Liver (tissue), 8 donors: ENCODE measurements at regions not wholly inside any gene's neighbourhood (a gene's known extent, or its start where the extent isn't known, plus 50 kb on each side); places are given as distances from the start of the nearest gene placed in this dataset.

Experiments
- DNase-seq: peaks from one replicate; pipeline ENCODE4 v3.0.0-alpha.2; 2017; ENCODE audit warnings: low spot score
- H3K27ac ChIP-seq, 2 donors: one replicate each; pipeline ENCODE4 v1.7.0; 2013; ENCODE audit warnings: inconsistent platforms in 2 of 2, low read length in 2 of 2, control low read depth in 1 of 2, low read depth in 1 of 2, mild to moderate bottlenecking in 1 of 2
- H3K27me3 ChIP-seq, 4 donors: one replicate each; pipeline versions ENCODE4 v1.6.1 to v1.7.0; 2013; ENCODE audit warnings: low read length in 3 of 4, inconsistent platforms in 1 of 4, mild to moderate bottlenecking in 1 of 4, moderate library complexity in 1 of 4; ENCODE audit not compliant: control insufficient read depth in 4 of 4, insufficient read depth in 4 of 4
- H3K36me3 ChIP-seq, 4 donors: one replicate each; pipeline versions ENCODE4 v1.6.1 to v1.7.0; 2013; ENCODE audit warnings: low read length in 3 of 4, mild to moderate bottlenecking in 3 of 4, low read depth in 1 of 4, moderate library complexity in 1 of 4; ENCODE audit not compliant: control insufficient read depth in 4 of 4, insufficient read depth in 3 of 4
- H3K4me1 ChIP-seq, 4 donors: one replicate each; pipeline versions ENCODE4 v1.6.1 to v1.7.0; 2013; ENCODE audit warnings: low read length in 3 of 4, mild to moderate bottlenecking in 3 of 4, moderate library complexity in 1 of 4; ENCODE audit not compliant: control insufficient read depth in 4 of 4, insufficient read depth in 4 of 4
- H3K4me3 ChIP-seq, 3 donors: one replicate each; pipeline versions ENCODE4 v1.6.1 to v1.7.0; 2013; ENCODE audit warnings: low read length in 3 of 3, control low read depth in 1 of 3, low read depth in 1 of 3, mild to moderate bottlenecking in 1 of 3
- H3K9ac ChIP-seq, 2 donors: one replicate each; pipeline ENCODE4 v1.7.0; 2013; ENCODE audit warnings: low read length in 2 of 2, mild to moderate bottlenecking in 2 of 2, moderate library complexity in 2 of 2, control low read depth in 1 of 2, low read depth in 1 of 2
- H3K9me3 ChIP-seq, 4 donors: one replicate each; pipeline versions ENCODE4 v1.6.1 to v1.7.0; 2013; ENCODE audit warnings: low read length in 3 of 4; ENCODE audit not compliant: control insufficient read depth in 4 of 4
- ATF3 ChIP-seq: IDR thresholded peaks from 2 replicates; pipeline ENCODE4 v1.6.1; 2016; ENCODE audit warnings: antibody characterized with exemption
- FOXA1 ChIP-seq: IDR thresholded peaks from 2 replicates; pipeline ENCODE4 v1.6.1; 2016; ENCODE audit warnings: antibody characterized with exemption
- FOXA2 ChIP-seq: IDR thresholded peaks from 2 replicates; pipeline ENCODE4 v1.6.1; 2016; ENCODE audit warnings: antibody characterized with exemption
- GABPA ChIP-seq, 2 donors: IDR thresholded peaks in 1 of 2; conservative IDR thresholded peaks in 1 of 2; 2 replicates each; pipeline ENCODE4 v1.6.1; 2016; ENCODE audit warnings: antibody characterized with exemption in 2 of 2, mild to moderate bottlenecking in 1 of 2, moderate library complexity in 1 of 2
- HNF4A ChIP-seq, 2 donors: conservative IDR thresholded peaks; 2 replicates each; pipeline ENCODE4 v1.6.1; 2016; ENCODE audit warnings: antibody characterized with exemption in 2 of 2, mild to moderate bottlenecking in 2 of 2
- HNF4G ChIP-seq: IDR thresholded peaks from 2 replicates; pipeline ENCODE4 v1.6.1; 2016; ENCODE audit warnings: antibody characterized with exemption
- NR2F2 ChIP-seq: IDR thresholded peaks from 2 replicates; pipeline ENCODE4 v1.6.1; 2016; ENCODE audit warnings: antibody characterized with exemption
- RAD21 ChIP-seq, 2 donors: IDR thresholded peaks; 2 replicates each; pipeline ENCODE4 v1.6.1; 2016; ENCODE audit warnings: antibody characterized with exemption in 2 of 2, mild to moderate bottlenecking in 2 of 2
- RXRA ChIP-seq, 2 donors: IDR thresholded peaks; 2 replicates each; pipeline ENCODE4 v1.6.1; 2017 to 2018; ENCODE audit warnings: antibody characterized with exemption in 2 of 2, mild to moderate bottlenecking in 1 of 2
- SP1 ChIP-seq: IDR thresholded peaks from 2 replicates; pipeline ENCODE4 v1.6.1; 2018; ENCODE audit warnings: antibody characterized with exemption, mild to moderate bottlenecking
- TAF1 ChIP-seq: conservative IDR thresholded peaks from 2 replicates; pipeline ENCODE4 v1.6.1; 2016; ENCODE audit warnings: antibody characterized with exemption, mild to moderate bottlenecking
- ZBTB33 ChIP-seq: IDR thresholded peaks from 2 replicates; pipeline ENCODE4 v1.6.1; 2016; ENCODE audit warnings: antibody characterized with exemption
- WGBS: extraction: QIAGEN DNeasy Blood & Tissue Kit; methylation state at CpG from one replicate; pipeline ENCODE4 v1.1.7; 2013; 5-methylcytosine and 5-hydroxymethylcytosine counted together
- TF ChIP-seq, protein P1 (sequence below): fragments of 150-350 bp; IDR thresholded peaks from 2 replicates; pipeline ENCODE4 v1.5.1; 2017; ENCODE audit warnings: improper control_type of control experiment, low read depth, low read length; ENCODE audit not compliant: missing input control
- TF ChIP-seq, protein P2 (sequence below): IDR thresholded peaks from 2 replicates; pipeline ENCODE4 v1.6.1; 2016; ENCODE audit warnings: antibody characterized with exemption
- TF ChIP-seq, protein P3 (sequence below): IDR thresholded peaks from 2 replicates; pipeline ENCODE4 v1.6.1; 2016; ENCODE audit warnings: antibody characterized with exemption, mild to moderate bottlenecking
- donor health status: healthy.
- donor health status: healthy.
- donor health status: healthy.
- donor health status: healthy.
- donor health status: healthy.

GRCh38 chr5:4942831-4943178 lies 197.3 kb upstream of the ADAMTS16 start:
- H3K9ac ChIP-seq: no peak overlapping the region
- no peak overlapping the region for H3K27ac ChIP-seq
- DNase-seq: no peak
- no peaks in the 10 kb centered on the region for H3K27me3 ChIP-seq
- H3K4me1 ChIP-seq: no peaks in the 10 kb centered on the region
- H3K36me3 ChIP-seq: no peaks in the 10 kb centered on the region
- TF ChIP-seq RXRA (IDR thresholded peaks at IDR 0.05) (no peak), ATF3 (no peak), GABPA (IDR thresholded peaks at IDR 0.05 in 1 of 2, conservative IDR thresholded peaks at IDR 0.05 in 1 of 2) (no peak)
- H3K9me3 ChIP-seq: no peaks in the 10 kb centered on the region
- no peak overlapping the region for H3K4me3 ChIP-seq
- WGBS: 82% methylated on average over 9 of the region's 9 CpGs

DNA sequence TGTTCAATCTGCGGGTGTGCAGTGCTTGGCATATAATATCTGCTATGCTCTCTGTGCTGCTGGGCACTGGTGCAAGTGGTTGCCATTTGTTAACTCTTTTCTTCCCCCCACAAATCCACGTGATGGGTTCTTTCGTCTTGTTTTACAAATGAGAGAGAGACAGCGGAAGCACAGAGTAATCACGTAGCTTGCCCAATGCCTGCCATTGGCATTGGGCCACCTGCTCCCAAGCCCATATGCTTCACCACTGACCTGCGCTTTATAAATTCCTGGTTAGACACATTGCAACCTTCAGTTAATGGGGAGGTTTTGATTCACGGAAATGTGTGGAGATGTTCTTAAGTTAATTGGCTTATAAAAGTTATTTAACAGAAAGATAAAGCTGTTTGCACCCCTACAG lies 194.8 kb upstream of the ADAMTS16 start:
- Histone ChIP-seq H3K4me1 (no peaks in the 10 kb centered on the region), H3K9ac (no peak overlapping the region), H3K4me3 (no peak overlapping the region), H3K27ac (no peak overlapping the region), H3K27me3 (no peaks in the 10 kb centered on the region), H3K36me3 (no peaks in the 10 kb centered on the region), H3K9me3 (no peaks in the 10 kb centered on the region)
- 84% methylated on average over 7 of the region's 7 CpGs for WGBS
- no peak for DNase-seq
- TF ChIP-seq GABPA (IDR thresholded peaks at IDR 0.05 in 1 of 2, conservative IDR thresholded peaks at IDR 0.05 in 1 of 2) (no peak), RAD21 (IDR thresholded peaks at IDR 0.05) (no peak), FOXA1 (no peak), ZBTB33 (no peak), ATF3 (no peak), HNF4G (no peak), HNF4A (conservative IDR thresholded peaks at IDR 0.05) (no peak)
- TF ChIP-seq, protein P1, sequence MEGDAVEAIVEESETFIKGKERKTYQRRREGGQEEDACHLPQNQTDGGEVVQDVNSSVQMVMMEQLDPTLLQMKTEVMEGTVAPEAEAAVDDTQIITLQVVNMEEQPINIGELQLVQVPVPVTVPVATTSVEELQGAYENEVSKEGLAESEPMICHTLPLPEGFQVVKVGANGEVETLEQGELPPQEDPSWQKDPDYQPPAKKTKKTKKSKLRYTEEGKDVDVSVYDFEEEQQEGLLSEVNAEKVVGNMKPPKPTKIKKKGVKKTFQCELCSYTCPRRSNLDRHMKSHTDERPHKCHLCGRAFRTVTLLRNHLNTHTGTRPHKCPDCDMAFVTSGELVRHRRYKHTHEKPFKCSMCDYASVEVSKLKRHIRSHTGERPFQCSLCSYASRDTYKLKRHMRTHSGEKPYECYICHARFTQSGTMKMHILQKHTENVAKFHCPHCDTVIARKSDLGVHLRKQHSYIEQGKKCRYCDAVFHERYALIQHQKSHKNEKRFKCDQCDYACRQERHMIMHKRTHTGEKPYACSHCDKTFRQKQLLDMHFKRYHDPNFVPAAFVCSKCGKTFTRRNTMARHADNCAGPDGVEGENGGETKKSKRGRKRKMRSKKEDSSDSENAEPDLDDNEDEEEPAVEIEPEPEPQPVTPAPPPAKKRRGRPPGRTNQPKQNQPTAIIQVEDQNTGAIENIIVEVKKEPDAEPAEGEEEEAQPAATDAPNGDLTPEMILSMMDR: no peak

GRCh38 chr5:4947106-4947505 lies 193.0 kb upstream of the ADAMTS16 start:
- Histone ChIP-seq H3K27ac (no peak overlapping the region), H3K4me1 (no peaks in the 10 kb centered on the region), H3K4me3 (no peak overlapping the region), H3K27me3 (no peaks in the 10 kb centered on the region), H3K36me3 (no peaks in the 10 kb centered on the region), H3K9ac (no peak overlapping the region), H3K9me3 (no peaks in the 10 kb centered on the region)
- 90% methylated on average over 1 of the region's 1 CpG for WGBS
- no peak for DNase-seq
- TF ChIP-seq SP1 (no peak), ATF3 (no peak), TAF1 (no peak), RXRA (IDR thresholded peaks at IDR 0.05) (no peak), NR2F2 (no peak), RAD21 (IDR thresholded peaks at IDR 0.05) (no peak), FOXA2 (no peak)
- TF ChIP-seq, protein P2, sequence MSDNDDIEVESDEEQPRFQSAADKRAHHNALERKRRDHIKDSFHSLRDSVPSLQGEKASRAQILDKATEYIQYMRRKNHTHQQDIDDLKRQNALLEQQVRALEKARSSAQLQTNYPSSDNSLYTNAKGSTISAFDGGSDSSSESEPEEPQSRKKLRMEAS: no peak
- TF ChIP-seq, protein P1: no peak
- TF ChIP-seq, protein P3, sequence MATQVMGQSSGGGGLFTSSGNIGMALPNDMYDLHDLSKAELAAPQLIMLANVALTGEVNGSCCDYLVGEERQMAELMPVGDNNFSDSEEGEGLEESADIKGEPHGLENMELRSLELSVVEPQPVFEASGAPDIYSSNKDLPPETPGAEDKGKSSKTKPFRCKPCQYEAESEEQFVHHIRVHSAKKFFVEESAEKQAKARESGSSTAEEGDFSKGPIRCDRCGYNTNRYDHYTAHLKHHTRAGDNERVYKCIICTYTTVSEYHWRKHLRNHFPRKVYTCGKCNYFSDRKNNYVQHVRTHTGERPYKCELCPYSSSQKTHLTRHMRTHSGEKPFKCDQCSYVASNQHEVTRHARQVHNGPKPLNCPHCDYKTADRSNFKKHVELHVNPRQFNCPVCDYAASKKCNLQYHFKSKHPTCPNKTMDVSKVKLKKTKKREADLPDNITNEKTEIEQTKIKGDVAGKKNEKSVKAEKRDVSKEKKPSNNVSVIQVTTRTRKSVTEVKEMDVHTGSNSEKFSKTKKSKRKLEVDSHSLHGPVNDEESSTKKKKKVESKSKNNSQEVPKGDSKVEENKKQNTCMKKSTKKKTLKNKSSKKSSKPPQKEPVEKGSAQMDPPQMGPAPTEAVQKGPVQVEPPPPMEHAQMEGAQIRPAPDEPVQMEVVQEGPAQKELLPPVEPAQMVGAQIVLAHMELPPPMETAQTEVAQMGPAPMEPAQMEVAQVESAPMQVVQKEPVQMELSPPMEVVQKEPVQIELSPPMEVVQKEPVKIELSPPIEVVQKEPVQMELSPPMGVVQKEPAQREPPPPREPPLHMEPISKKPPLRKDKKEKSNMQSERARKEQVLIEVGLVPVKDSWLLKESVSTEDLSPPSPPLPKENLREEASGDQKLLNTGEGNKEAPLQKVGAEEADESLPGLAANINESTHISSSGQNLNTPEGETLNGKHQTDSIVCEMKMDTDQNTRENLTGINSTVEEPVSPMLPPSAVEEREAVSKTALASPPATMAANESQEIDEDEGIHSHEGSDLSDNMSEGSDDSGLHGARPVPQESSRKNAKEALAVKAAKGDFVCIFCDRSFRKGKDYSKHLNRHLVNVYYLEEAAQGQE: no peak
